Smooth muscle cell (in vitro differentiated cells): ENCODE measurements at regions not wholly inside any gene's neighbourhood (a gene's known extent, or its start where the extent isn't known, plus 50 kb on each side); places are given as distances from the start of the nearest gene placed in this dataset.
"Not testable (repeated sequence)": the region's sequence is repeated elsewhere in the genome, so short reads cannot be mapped to it uniquely, and the experiment has no call there.

Experiments used
- DNase-seq: peaks from one replicate; lab custom pipeline; 2025; ENCODE audit not compliant: unreplicated experiment; lab: John Stamatoyannopoulos, UW
- H2AFZ ChIP-seq: fragments of 200-600 bp; sonication (generic); 2 replicates; pipeline ENCODE4 v1.6.0; 2016; ENCODE audit warnings: antibody characterized with exemption, low read depth, mild to moderate bottlenecking
- H3F3A ChIP-seq: fragments of 200-600 bp; sonication (generic); 2 replicates; pipeline ENCODE4 v1.6.0; 2017; ENCODE audit warnings: antibody characterized with exemption, low read depth
- H3K27ac ChIP-seq: fragments of 200-600 bp; sonication (generic); 2 replicates; pipeline ENCODE4 v1.5.1; 2016; ENCODE audit warnings: low read depth, mild to moderate bottlenecking
- H3K27me3 ChIP-seq: fragments of 200-600 bp; sonication (generic); 2 replicates; pipeline ENCODE4 v1.6.1; 2016; ENCODE audit warnings: low read depth, mild to moderate bottlenecking
- H3K36me3 ChIP-seq: fragments of 200-600 bp; sonication (generic); 2 replicates; pipeline ENCODE4 v1.5.1; 2016; ENCODE audit warnings: low read depth
- H3K4me1 ChIP-seq: fragments of 200-600 bp; sonication (generic); 2 replicates; pipeline ENCODE4 v1.5.1; 2016; ENCODE audit warnings: low read depth
- H3K4me2 ChIP-seq: fragments of 200-600 bp; sonication (generic); 2 replicates; pipeline ENCODE4 v1.6.0; 2016; ENCODE audit warnings: mild to moderate bottlenecking
- H3K4me3 ChIP-seq: fragments of 200-600 bp; sonication (generic); 2 replicates; pipeline ENCODE4 v1.5.1; 2016; ENCODE audit warnings: mild to moderate bottlenecking
- H3K79me2 ChIP-seq: fragments of 200-600 bp; sonication (generic); 2 replicates; pipeline ENCODE4 v1.6.0; 2016; ENCODE audit warnings: low read depth, mild to moderate bottlenecking
- H3K9ac ChIP-seq: fragments of 200-600 bp; sonication (generic); 2 replicates; pipeline ENCODE4 v1.6.0; 2016; ENCODE audit warnings: low read depth
- H3K9me3 ChIP-seq: fragments of 200-600 bp; sonication (generic); replicated peaks from 2 replicates; pipeline ENCODE4 v1.5.1; 2016; ENCODE audit warnings: low read depth
- H4K20me1 ChIP-seq: fragments of 200-600 bp; sonication (generic); 2 replicates; pipeline ENCODE4 v1.6.0; 2016; ENCODE audit warnings: low read depth
- CTCF ChIP-seq: fragments of 200-600 bp; sonication (generic); IDR thresholded peaks from 2 replicates; pipeline ENCODE4 v1.5.1; 2017; ENCODE audit warnings: borderline replicate concordance, mild to moderate bottlenecking, antibody characterized with exemption; ENCODE audit not compliant: insufficient read depth, poor library complexity, severe bottlenecking
- WGBS: methylation state at CpG from one replicate; pipeline ENCODE4 v1.1.7; 2016; ENCODE audit warnings: low lambda C conversion rate; 5-methylcytosine and 5-hydroxymethylcytosine counted together

GRCh38 chr21:22355949-22356348 lies 1357.7 kb downstream of the NCAM2 start:
- Histone ChIP-seq H3K4me2 (no peak overlapping the region), H3K27ac (no peak overlapping the region), H3K4me3 (no peak overlapping the region), H3K4me1 (no peaks in the 10 kb centered on the region), H3K9me3 (no peaks in the 10 kb centered on the region), H4K20me1 (no peaks in the 10 kb centered on the region), H3K79me2 (no peaks in the 10 kb centered on the region), H2AFZ (no peak overlapping the region), H3K27me3 (no peaks in the 10 kb centered on the region), H3K9ac (no peak overlapping the region), H3K36me3 (no peaks in the 10 kb centered on the region), H3F3A (no peaks in the 10 kb centered on the region)
- DNase-seq: no peak
- TF ChIP-seq CTCF: no peak
- 47% methylated on average over 1 of the region's 1 CpG for WGBS

GRCh38 chr21:22356663-22357062 lies 1358.5 kb downstream of the NCAM2 start:
- H3K4me3 ChIP-seq: no peak overlapping the region
- H3K79me2 ChIP-seq: no peaks in the 10 kb centered on the region
- H2AFZ ChIP-seq: no peak overlapping the region
- H3K4me1 ChIP-seq: no peaks in the 10 kb centered on the region
- DNase-seq: no peak
- H4K20me1 ChIP-seq: no peaks in the 10 kb centered on the region
- no peaks in the 10 kb centered on the region for H3K9me3 ChIP-seq
- H3F3A ChIP-seq: no peaks in the 10 kb centered on the region
- H3K36me3 ChIP-seq: no peaks in the 10 kb centered on the region
- no peaks in the 10 kb centered on the region for H3K27me3 ChIP-seq
- no peak overlapping the region for H3K4me2 ChIP-seq
- WGBS: 79% methylated on average over 4 of the region's 4 CpGs
- H3K27ac ChIP-seq: no peak overlapping the region
- H3K9ac ChIP-seq: no peak overlapping the region
- no peak for TF ChIP-seq CTCF

- not testable (repeated sequence) for H3K4me2 ChIP-seq, H4K20me1 ChIP-seq, H3K27ac ChIP-seq, H3K36me3 ChIP-seq, H3K79me2 ChIP-seq, H3F3A ChIP-seq, H3K4me3 ChIP-seq, H3K9me3 ChIP-seq, DNase-seq, H3K4me1 ChIP-seq, H2AFZ ChIP-seq, H3K27me3 ChIP-seq, H3K9ac ChIP-seq
- WGBS: 74% methylated on average over 5 of the region's 5 CpGs
Measured at GRCh38 chr21:22359599-22359998, 1361.4 kb downstream of the NCAM2 start.

- Histone ChIP-seq H3K27ac (no peak overlapping the region), H3K27me3 (no peaks in the 10 kb centered on the region), H3K4me3 (no peak overlapping the region), H3K4me1 (no peaks in the 10 kb centered on the region), H3K9ac (no peak overlapping the region), H3K36me3 (no peaks in the 10 kb centered on the region), H3K79me2 (no peaks in the 10 kb centered on the region), H3F3A (no peaks in the 10 kb centered on the region), H3K4me2 (no peak overlapping the region), H2AFZ (no peak overlapping the region), H4K20me1 (no peaks in the 10 kb centered on the region), H3K9me3 (no peaks in the 10 kb centered on the region)
- 91% methylated on average over 7 of the region's 7 CpGs for WGBS
- DNase-seq: no peak
- TF ChIP-seq CTCF: no peak
Measured at GRCh38 chr21:22363504-22363903, 1365.3 kb downstream of the NCAM2 start.
